HG02571 (cell line): ENCODE measurements at regions not wholly inside any gene's neighbourhood (a gene's known extent, or its start where the extent isn't known, plus 50 kb on each side); places are given as distances from the start of the nearest gene placed in this dataset.
"Not testable (repeated sequence)": the region's sequence is repeated elsewhere in the genome, so short reads cannot be mapped to it uniquely, and the experiment has no call there.

Source experiments
- ATAC-seq: cut with Tn5 transposase; IDR thresholded peaks from one replicate; pipeline ENCODE4 v1.9.1; 2021; ENCODE audit warnings: mild to moderate bottlenecking, moderate library complexity; ENCODE audit not compliant: unreplicated experiment

DNA sequence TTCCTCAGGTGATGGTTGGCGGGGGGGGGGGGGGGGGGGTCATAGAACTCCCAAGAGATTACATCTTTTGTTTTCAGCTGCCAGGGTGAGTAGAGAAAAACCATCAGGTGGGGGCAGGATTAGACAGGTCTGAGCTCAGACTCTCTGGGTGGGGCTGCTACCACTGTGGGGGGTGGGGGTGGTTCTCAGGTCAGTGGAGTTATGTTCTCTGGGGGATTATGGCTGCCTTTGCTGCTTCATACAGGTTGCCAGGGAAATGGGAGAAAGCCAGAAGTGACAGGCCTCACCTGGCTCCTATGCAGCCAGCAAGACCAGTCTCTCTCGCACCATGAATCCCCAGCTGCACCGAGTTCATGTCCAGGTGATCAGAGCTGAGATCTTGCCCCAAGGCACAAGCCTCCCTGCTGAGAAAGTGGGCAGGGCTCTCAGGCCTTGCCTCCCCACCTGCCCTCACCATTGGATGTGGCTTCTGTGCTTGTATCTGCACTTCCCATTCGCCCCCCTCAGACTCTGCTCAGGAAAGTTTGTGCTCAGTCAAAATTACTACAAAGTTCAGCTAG lies 828.1 kb downstream of the MCTP2 start:
- no peak for ATAC-seq

DNA sequence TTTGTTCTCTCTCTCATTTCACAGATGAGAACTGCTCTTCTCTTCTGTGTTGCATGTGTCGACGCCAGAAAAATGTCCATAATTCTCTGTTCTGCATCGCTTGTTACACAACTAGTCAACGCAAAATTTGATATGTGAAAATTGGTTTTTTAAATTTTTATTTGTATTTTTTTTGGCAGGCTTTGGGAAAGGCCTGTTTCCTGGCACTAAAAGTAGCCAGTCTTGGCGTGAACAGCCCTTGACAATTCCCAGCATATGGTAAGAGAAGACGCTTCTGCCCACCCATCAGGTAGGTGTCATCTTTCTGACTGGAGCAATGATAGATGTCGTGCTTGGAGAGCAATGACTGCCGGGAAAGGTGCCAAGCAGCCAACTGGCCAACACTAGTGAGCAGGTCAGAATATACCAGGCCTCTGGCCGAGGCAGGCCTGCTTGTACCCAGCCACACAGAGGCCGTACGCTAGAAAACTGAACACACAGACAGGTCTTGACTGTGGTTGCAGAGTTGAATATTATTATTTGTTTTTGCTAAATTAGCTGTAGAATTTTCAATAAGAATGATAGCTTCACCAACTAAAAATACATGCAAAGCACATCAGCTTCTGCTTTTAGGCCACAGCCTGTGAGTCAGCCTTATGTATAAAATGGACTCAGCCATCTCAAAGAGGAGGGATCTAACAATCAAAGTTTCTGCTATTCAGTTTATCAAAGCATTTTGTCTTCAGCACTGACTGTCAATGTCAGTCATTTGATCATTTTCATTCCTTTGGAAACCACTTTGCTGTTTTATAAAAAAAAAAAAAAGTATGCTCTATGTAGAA lies 837.5 kb downstream of the MCTP2 start:
- no peak for ATAC-seq

DNA sequence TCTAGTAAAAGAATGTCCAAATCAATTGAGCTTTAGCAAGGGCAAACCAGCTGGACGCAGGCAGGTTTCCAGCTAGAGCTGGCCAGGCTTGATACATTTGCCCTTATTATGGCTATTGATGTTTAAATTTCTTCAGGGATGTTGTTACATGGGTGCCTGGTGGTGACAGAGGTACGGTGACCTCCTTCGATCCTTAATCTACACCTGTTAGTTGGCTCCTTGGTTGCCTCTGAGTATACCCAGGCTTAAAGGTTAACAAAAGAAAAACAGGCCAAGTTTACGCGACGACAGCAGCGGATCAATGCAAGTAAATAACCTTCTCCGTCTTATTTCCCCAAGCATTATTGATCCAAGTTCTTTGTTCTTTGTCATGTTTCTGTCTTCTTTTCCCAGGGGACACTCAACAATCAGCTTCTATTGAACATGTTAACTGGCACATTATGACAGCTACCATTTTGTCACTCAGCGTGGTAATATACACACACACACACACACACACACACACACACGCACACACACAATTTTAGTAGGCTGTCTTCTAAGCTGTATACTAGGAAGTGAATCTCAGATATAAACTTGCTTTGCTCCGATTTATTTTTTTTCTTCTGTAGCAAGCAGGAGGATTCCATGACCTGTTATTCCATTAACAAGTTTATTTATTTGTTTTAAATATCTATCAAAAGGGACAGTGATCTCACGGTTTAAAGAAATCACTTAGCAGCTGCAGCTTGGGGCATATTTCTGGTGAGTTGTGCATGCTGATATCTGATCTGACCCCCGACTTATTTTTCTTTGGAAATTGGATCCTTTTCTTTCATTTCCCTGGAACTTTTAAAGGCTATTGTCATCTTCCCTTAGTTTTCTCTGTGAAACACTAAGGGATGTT lies 844.7 kb downstream of the MCTP2 start:
- ATAC-seq, result no peak

GRCh38 chr15:95076678-95076990 lies 845.3 kb downstream of the MCTP2 start:
- ATAC-seq, result no peak

DNA sequence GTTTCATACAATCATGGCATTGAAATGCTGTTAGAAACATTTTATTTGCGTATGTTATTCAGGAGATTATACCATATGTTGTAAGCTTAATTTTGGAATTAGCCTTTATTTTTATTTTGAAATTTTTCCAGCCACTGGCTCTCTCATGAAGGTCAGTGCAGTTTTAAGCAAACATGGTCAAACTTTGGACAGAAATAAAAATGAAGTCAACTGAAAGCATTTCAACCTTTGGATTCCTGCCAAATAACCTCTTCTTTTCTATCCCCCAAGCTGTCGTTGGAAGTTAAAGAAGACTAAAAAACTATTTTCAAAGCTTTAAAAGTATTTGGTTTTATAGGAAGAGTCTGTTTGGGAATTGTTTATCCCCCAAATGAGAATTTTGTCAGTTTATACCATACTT lies 846.6 kb downstream of the MCTP2 start:
- no peak for ATAC-seq

DNA sequence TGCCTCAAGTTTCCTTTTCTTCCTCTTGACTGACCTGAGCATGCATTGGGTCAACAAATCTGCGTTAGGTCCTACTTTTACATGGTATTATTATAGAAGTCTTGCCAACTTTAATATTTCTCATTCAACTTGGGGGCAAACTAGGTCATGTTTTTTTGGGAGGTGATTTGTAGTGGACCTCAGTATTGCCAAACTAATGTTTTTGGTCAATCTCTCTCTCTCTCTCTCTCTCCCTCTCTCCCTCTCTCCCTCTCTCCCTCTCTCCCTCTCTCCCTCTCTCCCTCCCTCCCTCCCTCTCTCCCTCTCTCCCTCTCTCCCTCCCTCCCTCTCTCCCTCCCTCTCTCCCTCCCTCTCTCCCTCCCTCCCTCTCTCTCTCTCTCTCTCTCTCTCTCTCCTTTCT lies 848.9 kb downstream of the MCTP2 start:
- ATAC-seq, result not testable (repeated sequence)

DNA sequence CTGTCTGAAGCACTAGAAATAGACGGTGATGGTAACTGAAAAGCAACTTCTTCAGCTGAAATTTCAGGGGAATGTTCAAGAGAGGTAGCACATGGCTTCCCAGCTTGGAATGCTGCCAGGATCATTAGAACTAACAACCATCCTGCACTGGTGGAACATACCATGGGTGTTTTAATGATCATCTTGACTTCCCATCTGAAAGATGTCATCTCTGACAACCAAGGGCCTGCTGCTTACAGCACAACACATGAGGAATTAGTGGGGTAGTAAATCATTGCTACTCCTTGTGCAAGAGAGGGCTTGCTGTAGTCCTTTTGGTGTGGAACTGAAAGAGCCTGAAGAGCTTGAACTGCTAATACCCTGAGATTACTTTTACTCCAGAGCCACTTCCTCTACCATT lies 853.7 kb downstream of the MCTP2 start:
- ATAC-seq, result no peak

DNA sequence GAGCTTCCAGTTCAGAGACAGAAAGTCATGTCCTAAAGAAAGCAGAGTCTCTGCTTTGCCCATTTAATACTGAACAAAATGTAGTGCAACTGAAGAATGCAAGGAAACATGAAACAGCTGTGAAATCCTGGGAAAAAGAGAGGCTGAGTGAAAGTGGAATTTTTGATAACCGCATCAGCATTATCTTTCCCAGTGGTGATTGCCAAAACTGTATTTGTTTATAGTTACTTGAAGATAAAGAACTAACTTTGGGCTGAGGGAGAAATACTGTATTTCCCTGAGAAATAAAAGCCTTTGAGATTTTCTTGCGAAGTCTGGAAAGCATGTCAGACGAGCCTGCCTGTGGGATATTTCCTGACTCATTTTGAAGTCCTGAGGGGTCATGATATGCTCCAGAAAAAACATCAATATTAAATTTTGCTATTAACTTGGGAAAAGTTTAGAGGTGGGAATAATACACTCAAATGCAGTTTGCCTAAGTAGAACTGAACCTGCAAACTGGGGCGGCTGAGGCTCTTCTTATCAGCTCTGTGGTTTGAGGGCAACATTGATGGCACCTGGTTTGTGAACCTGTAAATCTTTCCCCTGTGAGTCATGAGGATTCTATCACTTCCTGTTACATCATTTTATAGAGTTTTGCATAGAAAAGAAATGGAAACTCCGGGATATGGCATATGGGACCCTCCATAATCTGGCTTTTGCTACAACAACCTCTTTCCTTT lies 855.3 kb downstream of the MCTP2 start:
- no peak for ATAC-seq

DNA sequence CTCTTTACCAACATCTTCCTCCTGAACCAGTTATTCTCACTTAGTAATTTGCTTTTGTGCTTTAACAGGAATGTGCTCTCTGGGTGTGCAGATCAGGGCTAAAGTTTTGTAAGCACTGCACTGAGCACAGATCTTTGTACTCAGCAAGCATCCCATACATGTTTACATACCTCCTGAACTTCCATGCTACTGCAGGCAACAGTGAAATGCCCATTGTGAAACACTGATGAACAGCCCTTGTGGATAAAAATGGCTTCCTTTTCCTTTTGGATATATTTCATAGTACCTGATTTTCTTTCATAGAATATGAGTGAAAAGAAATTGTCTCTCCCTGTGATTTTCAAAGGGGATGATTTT lies 855.9 kb downstream of the MCTP2 start:
- ATAC-seq, result no peak

- no peak for ATAC-seq
Observed at GRCh38 chr15:95091444-95091843, 860.1 kb downstream of the MCTP2 start.

DNA sequence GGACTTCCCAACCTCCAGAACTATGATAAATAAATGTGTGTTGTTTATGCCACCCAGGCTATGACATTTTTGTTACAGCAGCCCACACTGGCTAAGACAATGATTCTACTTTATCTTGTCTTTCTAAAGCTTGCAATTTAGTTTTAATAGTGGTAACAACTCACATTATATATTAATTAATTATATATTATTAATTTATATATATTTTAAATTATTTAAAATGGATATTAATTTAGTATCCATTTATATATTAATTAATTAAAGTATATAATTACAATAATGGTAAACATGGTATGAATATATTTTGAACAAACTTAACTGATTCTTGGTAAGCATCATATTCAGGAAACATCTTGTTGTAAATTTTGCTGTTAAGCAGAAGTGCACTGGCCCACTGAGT lies 863.9 kb downstream of the MCTP2 start:
- ATAC-seq, result no peak

DNA sequence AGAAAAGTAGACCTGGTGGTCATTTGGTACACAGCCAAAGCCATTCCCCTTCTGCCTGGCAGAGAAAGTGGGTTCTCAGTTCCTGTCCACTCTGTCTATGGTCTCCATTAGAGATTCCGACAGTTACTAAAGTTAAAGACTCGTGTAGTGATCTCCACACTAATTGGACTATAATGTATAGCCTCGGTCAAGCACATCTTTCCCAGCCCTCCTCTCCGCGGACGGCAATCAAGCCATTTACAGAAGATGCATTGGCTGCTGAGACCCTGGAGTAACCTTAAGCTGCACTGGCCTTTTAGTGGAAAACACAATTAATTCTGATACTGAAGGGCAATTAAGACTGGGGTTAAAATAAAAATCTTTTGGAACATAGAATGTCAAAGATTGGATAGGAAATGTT lies 865.3 kb downstream of the MCTP2 start:
- ATAC-seq, result no peak

GRCh38 chr15:95097361-95097760 lies 866.0 kb downstream of the MCTP2 start:
- ATAC-seq, result no peak

DNA sequence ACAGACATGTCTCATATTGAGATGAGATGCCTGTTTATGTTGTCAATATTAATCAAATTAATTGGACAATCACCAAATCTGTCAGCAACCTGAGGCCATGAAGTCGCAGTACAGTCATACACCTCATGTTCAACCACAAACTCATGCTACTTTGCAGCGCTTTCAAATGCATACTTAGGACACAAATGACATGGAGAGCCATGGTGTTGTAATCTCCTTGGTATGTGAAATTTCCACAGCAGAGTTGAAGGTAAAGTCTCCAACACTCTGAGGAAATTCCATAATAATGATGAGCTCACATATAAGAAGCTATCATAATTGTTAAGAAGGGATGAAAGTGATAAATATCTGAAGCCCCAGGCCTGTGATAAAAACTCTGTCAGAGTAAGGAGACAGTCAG lies 873.9 kb downstream of the MCTP2 start:
- ATAC-seq, result no peak

- ATAC-seq, result no peak
Observed at GRCh38 chr15:95106801-95107200, 875.4 kb downstream of the MCTP2 start.

DNA sequence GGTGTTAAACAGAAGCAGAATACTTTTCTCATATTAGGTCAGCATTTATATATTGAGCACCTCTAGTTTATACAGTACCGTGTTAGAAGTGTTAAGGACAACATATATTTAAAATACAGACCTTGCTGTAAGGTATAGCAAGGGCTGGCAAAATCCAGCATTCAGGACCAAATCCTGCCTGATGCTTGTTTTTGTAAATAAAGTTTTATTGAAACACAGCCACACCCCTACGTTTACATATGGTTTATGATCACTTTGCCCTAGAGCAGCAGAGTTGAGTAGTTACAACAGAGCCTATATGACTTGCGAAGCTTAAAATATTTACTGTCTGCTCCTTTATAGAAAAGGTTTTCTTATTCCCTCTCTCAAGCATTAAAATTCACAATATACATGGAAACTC lies 877.3 kb downstream of the MCTP2 start:
- no peak for ATAC-seq

GRCh38 chr15:95111969-95112368 lies 880.6 kb downstream of the MCTP2 start:
- ATAC-seq, result no peak

- no peak for ATAC-seq
Observed at GRCh38 chr15:95113041-95113440, 881.7 kb downstream of the MCTP2 start.

GRCh38 chr15:95119041-95119610 lies 887.8 kb downstream of the MCTP2 start:
- ATAC-seq, result no peak

DNA sequence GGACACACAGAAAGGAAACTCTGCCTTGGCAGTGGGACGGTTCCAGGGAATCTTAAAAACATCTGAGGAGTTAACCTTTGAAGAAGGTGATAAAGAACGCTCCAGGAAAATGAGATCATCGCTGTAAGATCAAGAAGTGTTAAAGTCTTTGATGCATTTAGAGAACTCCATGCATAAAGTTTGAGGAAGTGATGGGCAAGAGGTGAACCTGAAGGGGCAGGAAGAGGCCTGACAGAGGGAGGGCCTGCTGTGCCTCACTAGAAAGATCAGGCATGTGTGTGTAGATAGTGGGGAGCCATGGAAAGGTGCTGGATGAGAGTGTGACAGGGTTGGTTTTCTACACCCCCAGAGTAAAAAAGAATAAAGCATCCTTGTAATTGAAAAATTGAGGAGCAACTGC lies 889.2 kb downstream of the MCTP2 start:
- no peak for ATAC-seq

DNA sequence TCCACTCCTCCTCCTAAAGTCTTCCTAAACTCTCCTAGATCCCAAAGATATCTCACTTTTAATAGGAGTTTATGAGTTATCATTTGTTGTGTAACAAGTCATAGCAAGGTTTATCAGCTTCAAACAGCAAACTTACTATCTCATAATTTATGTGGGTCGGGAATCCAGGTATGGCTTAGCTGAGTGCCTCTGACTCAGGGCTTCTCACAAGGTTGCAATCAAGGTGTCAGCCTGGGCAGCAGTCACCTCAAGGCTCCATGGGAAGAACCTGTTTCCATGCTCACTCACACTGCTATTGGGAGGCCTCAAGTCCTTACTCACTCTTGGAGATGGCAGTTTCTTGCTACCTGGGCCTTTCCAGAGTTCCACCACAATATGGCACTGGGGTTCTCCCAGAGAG lies 889.8 kb downstream of the MCTP2 start:
- no peak for ATAC-seq
